ENCODE measurements at regions not wholly inside any gene's neighbourhood (a gene's known extent, or its start where the extent isn't known, plus 50 kb on each side); places are given as distances from the start of the nearest gene placed in this dataset.

DNA sequence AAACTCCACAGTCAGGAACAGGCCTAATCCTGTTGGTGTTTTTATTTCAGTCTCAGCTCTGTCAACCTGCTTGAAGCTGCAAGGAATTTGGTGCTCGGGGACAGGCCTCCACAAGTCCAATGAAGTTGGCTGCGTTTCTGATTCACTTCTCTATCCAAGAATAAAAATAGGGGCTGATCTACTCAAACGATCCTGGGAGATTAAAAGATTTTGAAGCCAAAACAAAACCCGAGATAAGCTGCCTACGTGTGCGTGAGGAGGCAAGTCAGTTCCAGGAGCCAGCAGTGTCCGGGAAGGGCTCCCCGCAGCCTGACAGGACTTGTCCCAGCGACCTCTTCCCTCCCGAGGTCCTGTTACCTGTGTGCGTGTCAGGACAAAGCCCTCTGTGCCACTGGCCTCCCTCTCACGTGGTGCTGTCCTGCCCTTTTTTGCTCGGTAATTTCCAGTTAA is 98.0 kb downstream of the ETS2 start:
- Histone ChIP-seq H3K27me3 (ENCODE audit: insufficient read depth) (no peaks in the 10 kb centered on the region), H3K4me2 (no peak overlapping the region), H3K4me3 (no peak overlapping the region), H3F3A (replicated peaks; ENCODE audit: low read depth) (no peaks in the 10 kb centered on the region), H3K36me3 (ENCODE audit: insufficient read depth) (no peaks in the 10 kb centered on the region), H3K9me2 (ENCODE audit: insufficient read depth) (peaks cover 10% of the 10 kb centered on the region; the same call in 1 of the 2 replicates), H4K20me1 (replicated peaks; ENCODE audit: insufficient read depth) (no peaks in the 10 kb centered on the region), H3K27ac (ENCODE audit: low read depth) (no peak overlapping the region), H3K4me1 (ENCODE audit: insufficient read depth) (no peaks in the 10 kb centered on the region), H2AFZ (peak overlapping the region; percentile 95), H3K79me2 (replicated peaks; ENCODE audit: insufficient read depth) (no peaks in the 10 kb centered on the region)
- TF ChIP-seq, protein P1, sequence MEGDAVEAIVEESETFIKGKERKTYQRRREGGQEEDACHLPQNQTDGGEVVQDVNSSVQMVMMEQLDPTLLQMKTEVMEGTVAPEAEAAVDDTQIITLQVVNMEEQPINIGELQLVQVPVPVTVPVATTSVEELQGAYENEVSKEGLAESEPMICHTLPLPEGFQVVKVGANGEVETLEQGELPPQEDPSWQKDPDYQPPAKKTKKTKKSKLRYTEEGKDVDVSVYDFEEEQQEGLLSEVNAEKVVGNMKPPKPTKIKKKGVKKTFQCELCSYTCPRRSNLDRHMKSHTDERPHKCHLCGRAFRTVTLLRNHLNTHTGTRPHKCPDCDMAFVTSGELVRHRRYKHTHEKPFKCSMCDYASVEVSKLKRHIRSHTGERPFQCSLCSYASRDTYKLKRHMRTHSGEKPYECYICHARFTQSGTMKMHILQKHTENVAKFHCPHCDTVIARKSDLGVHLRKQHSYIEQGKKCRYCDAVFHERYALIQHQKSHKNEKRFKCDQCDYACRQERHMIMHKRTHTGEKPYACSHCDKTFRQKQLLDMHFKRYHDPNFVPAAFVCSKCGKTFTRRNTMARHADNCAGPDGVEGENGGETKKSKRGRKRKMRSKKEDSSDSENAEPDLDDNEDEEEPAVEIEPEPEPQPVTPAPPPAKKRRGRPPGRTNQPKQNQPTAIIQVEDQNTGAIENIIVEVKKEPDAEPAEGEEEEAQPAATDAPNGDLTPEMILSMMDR (conservative IDR thresholded peaks at IDR 0.05; ENCODE audit: low read depth in 2 of 2): no peak
- TF ChIP-seq, protein P2, sequence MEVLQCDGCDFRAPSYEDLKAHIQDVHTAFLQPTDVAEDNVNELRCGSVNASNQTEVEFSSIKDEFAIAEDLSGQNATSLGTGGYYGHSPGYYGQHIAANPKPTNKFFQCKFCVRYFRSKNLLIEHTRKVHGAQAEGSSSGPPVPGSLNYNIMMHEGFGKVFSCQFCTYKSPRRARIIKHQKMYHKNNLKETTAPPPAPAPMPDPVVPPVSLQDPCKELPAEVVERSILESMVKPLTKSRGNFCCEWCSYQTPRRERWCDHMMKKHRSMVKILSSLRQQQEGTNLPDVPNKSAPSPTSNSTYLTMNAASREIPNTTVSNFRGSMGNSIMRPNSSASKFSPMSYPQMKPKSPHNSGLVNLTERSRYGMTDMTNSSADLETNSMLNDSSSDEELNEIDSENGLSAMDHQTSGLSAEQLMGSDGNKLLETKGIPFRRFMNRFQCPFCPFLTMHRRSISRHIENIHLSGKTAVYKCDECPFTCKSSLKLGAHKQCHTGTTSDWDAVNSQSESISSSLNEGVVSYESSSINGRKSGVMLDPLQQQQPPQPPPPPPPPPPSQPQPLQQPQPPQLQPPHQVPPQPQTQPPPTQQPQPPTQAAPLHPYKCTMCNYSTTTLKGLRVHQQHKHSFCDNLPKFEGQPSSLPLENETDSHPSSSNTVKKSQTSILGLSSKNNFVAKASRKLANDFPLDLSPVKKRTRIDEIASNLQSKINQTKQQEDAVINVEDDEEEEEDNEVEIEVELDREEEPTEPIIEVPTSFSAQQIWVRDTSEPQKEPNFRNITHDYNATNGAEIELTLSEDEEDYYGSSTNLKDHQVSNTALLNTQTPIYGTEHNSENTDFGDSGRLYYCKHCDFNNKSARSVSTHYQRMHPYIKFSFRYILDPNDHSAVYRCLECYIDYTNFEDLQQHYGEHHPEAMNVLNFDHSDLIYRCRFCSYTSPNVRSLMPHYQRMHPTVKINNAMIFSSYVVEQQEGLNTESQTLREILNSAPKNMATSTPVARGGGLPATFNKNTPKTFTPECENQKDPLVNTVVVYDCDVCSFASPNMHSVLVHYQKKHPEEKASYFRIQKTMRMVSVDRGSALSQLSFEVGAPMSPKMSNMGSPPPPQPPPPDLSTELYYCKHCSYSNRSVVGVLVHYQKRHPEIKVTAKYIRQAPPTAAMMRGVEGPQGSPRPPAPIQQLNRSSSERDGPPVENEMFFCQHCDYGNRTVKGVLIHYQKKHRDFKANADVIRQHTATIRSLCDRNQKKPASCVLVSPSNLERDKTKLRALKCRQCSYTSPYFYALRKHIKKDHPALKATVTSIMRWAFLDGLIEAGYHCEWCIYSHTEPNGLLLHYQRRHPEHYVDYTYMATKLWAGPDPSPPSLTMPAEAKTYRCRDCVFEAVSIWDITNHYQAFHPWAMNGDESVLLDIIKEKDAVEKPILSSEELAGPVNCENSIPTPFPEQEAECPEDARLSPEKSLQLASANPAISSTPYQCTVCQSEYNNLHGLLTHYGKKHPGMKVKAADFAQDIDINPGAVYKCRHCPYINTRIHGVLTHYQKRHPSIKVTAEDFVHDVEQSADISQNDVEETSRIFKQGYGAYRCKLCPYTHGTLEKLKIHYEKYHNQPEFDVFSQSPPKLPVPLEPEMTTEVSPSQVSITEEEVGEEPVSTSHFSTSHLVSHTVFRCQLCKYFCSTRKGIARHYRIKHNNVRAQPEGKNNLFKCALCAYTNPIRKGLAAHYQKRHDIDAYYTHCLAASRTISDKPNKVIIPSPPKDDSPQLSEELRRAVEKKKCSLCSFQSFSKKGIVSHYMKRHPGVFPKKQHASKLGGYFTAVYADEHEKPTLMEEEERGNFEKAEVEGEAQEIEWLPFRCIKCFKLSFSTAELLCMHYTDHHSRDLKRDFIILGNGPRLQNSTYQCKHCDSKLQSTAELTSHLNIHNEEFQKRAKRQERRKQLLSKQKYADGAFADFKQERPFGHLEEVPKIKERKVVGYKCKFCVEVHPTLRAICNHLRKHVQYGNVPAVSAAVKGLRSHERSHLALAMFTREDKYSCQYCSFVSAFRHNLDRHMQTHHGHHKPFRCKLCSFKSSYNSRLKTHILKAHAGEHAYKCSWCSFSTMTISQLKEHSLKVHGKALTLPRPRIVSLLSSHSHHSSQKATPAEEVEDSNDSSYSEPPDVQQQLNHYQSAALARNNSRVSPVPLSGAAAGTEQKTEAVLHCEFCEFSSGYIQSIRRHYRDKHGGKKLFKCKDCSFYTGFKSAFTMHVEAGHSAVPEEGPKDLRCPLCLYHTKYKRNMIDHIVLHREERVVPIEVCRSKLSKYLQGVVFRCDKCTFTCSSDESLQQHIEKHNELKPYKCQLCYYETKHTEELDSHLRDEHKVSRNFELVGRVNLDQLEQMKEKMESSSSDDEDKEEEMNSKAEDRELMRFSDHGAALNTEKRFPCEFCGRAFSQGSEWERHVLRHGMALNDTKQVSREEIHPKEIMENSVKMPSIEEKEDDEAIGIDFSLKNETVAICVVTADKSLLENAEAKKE (CRISPR knock-in tag; IDR thresholded peaks at IDR 0.05): no peak
- no peak for TF ChIP-seq ETS1 (IDR thresholded peaks at IDR 0.05)
- TF ChIP-seq, protein P3, sequence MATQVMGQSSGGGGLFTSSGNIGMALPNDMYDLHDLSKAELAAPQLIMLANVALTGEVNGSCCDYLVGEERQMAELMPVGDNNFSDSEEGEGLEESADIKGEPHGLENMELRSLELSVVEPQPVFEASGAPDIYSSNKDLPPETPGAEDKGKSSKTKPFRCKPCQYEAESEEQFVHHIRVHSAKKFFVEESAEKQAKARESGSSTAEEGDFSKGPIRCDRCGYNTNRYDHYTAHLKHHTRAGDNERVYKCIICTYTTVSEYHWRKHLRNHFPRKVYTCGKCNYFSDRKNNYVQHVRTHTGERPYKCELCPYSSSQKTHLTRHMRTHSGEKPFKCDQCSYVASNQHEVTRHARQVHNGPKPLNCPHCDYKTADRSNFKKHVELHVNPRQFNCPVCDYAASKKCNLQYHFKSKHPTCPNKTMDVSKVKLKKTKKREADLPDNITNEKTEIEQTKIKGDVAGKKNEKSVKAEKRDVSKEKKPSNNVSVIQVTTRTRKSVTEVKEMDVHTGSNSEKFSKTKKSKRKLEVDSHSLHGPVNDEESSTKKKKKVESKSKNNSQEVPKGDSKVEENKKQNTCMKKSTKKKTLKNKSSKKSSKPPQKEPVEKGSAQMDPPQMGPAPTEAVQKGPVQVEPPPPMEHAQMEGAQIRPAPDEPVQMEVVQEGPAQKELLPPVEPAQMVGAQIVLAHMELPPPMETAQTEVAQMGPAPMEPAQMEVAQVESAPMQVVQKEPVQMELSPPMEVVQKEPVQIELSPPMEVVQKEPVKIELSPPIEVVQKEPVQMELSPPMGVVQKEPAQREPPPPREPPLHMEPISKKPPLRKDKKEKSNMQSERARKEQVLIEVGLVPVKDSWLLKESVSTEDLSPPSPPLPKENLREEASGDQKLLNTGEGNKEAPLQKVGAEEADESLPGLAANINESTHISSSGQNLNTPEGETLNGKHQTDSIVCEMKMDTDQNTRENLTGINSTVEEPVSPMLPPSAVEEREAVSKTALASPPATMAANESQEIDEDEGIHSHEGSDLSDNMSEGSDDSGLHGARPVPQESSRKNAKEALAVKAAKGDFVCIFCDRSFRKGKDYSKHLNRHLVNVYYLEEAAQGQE (IDR thresholded peaks at IDR 0.05; ENCODE audit: unreplicated experiment): no peak
- no peak overlapping the region; the same call in 1 of the 2 replicates for H3K27ac Mint-ChIP-seq
- peaks cover 7% of the 10 kb centered on the region for H3K4me1 Mint-ChIP-seq
- ATAC-seq: no peak
- H3K4me3 Mint-ChIP-seq: no peak overlapping the region
- no peaks in the 10 kb centered on the region; the same call in 1 of the 3 replicates for H3K9me3 Mint-ChIP-seq
- DNase-seq (ENCODE audit: low spot score): no peak
- peaks cover 4% of the 10 kb centered on the region for H3K27me3 Mint-ChIP-seq (ENCODE audit: insufficient read depth, low read depth, poor library complexity)
- peaks cover 5% of the 10 kb centered on the region; the same call in 1 of the 3 replicates for H3K36me3 Mint-ChIP-seq (ENCODE audit: low read depth)
